ENCODE measurements at regions not wholly inside any gene's neighbourhood (a gene's known extent, or its start where the extent isn't known, plus 50 kb on each side); places are given as distances from the start of the nearest gene placed in this dataset.
A peak's percentile ranks its signal among the peaks of the same experiment; 100 is the strongest.

DNA sequence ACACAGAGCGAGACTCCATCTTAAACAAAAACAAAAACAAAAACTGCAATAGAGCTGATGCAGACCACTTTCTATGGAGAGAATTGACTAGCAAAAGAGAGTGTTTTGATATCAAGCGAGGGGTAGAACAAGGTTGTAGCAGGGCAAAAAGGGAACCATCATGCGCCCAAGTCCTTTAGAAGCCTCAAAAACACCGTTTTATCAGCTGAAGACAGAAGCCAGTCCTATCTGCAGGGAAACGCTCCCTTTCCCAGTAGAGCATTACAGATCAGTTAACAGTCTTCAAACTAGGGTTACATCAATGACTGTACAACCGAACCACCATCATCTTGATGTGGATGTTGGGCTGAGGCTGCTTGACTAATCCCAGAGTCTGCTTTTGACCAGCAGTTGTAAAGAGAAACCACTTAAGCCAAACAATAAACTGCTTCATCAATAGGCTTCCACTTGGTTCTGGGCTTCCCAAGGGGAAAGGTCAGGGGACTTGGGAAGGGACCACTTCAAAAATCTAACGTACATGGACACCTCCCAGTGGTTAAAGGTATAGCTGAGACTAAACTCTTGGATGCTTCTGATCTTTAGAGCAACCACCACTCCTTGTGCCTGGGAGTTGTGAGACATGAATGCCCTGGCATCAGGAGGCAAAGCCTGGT lies 59.6 kb upstream of the SPDEF start:
- peaks cover 4% of the 10 kb centered on the region; the same call in 1 of the 2 replicates for H3K36me3 ChIP-seq (ENCODE audit: low read depth)
- no peak overlapping the region for H3K4me2 ChIP-seq (ENCODE audit: unreplicated experiment)
- H3K79me2 ChIP-seq (ENCODE audit: insufficient read depth): peaks cover 77% of the 10 kb centered on the region
- in situ Hi-C loops (cut with MboI): no loop called here
- H3K9me3 ChIP-seq (ENCODE audit: low read depth): no peaks in the 10 kb centered on the region
- H3K4me3 ChIP-seq: no peak overlapping the region
- 97 to 98% methylated on average over 7 of the region's 7 CpGs for WGBS, 2 experiments (ENCODE audit: low coverage in 1 of 2, low lambda C conversion rate in 2 of 2, missing lambda C conversion rate in 2 of 2)
- peaks cover 6% of the 10 kb centered on the region; the same call in 1 of the 2 replicates for H3K4me1 ChIP-seq (ENCODE audit: insufficient read depth)
- no peak for TF ChIP-seq EZH2phosphoT487 (IDR thresholded peaks at IDR 0.05; ENCODE audit: insufficient read depth, low read depth)
- TF ChIP-seq EZH2 (IDR thresholded peaks at IDR 0.05; ENCODE audit: insufficient read depth, poor library complexity, severe bottlenecking): no peak
- peaks cover 7% of the 10 kb centered on the region for H3F3A ChIP-seq (ENCODE audit: insufficient read depth)
- no peak overlapping the region for H3K9ac ChIP-seq
- DNase-seq: no peak
- H2AFZ ChIP-seq: no peak overlapping the region
- H3K9me2 ChIP-seq (ENCODE audit: insufficient read depth): no peaks in the 10 kb centered on the region
- no peaks in the 10 kb centered on the region for H3K27me3 ChIP-seq (replicated peaks; ENCODE audit: insufficient read depth)
- H3K27ac ChIP-seq: no peak overlapping the region
- no peaks in the 10 kb centered on the region for H4K20me1 ChIP-seq (ENCODE audit: insufficient read depth)

DNA sequence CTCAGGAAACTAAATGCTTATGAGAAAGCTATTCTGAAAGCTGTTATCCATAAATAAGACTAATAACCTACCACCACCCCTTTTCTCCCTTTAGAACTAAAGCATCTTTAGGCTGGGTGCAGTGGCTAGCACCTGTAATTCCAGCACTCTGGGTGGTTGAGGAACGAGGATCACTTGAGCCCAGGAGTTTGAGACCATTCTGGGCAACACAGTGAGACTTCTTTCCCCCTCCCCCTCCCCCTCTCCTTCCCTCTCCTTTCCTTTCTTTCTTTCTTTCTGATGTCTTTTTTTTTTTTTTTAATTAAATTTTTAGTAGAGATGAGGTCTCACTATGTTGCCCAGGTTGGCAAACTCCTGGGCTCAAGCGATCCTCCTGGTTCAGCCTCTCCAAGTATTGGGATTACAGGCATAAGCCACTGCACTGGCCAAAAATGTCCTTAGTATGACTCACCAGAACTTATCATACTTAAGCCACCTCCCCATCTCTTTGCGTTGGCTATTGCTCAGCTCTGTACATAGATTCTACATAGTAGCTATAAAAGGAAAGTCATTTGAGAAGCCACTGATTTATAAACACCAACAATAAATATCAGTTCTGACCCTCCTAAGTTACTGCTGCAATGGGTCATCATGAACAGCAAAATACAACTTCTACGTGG lies 54.8 kb upstream of the SPDEF start:
- Histone ChIP-seq H3K9ac (no peak overlapping the region), H3F3A (ENCODE audit: insufficient read depth) (peaks cover 27% of the 10 kb centered on the region), H4K20me1 (ENCODE audit: insufficient read depth) (no peaks in the 10 kb centered on the region), H3K27me3 (replicated peaks; ENCODE audit: insufficient read depth) (no peaks in the 10 kb centered on the region), H3K9me2 (ENCODE audit: insufficient read depth) (no peaks in the 10 kb centered on the region), H3K4me3 (no peak overlapping the region), H3K79me2 (ENCODE audit: insufficient read depth) (peaks cover 75% of the 10 kb centered on the region), H3K4me2 (ENCODE audit: unreplicated experiment) (peak overlapping the region; percentile 13), H3K9me3 (ENCODE audit: low read depth) (no peaks in the 10 kb centered on the region), H3K4me1 (ENCODE audit: insufficient read depth) (peaks cover 19% of the 10 kb centered on the region), H3K36me3 (ENCODE audit: low read depth) (peaks cover 4% of the 10 kb centered on the region; the same call in 1 of the 2 replicates), H3K27ac (no peak overlapping the region), H2AFZ (no peak overlapping the region)
- in situ Hi-C loops (cut with MboI): no loop called here
- TF ChIP-seq EZH2phosphoT487 (IDR thresholded peaks at IDR 0.05; ENCODE audit: insufficient read depth, low read depth) (no peak), EZH2 (IDR thresholded peaks at IDR 0.05; ENCODE audit: insufficient read depth, poor library complexity, severe bottlenecking) (no peak)
- 65 to 66% methylated on average over 4 of the region's 4 CpGs for WGBS, 2 experiments (ENCODE audit: low coverage in 1 of 2, low lambda C conversion rate in 2 of 2, missing lambda C conversion rate in 2 of 2)
- peak; percentile 90 for DNase-seq

DNA sequence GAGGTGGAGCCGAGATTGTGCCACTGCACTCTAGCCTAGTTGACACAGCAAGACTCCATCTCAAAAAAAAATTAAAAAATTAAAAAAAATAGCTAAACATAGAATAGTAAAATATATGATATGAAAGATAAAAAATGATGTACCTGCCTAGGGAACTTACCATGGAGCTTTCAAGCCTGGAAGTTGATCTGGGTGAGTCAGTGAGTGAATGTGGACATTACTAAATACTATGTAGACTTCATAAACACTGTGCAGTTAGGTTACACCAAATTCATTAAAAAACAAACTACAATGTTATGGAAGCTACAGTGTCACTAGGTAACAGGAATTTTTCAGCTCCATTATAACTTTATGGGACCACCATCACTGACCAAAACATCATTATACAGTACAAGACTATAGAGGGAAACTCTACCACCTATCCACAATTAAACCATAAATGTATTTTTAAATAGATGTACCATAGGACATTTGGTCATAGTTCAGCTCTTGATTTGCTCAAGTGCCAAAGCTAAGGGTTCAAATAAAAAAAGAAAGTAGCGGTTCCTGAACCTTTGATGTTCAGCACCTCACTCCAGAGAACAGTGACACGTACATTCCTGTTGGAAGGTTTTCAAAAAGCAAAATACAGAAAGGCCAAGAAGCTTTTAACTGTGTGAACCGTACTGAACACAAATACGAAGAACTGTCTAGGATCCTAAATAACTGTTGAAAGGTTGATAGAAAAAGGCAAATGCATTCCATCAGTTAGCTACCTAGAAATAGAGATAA lies 52.4 kb upstream of the SPDEF start:
- Histone ChIP-seq H3K9ac (peak overlapping the region; percentile 35; the same call in 1 of the 2 replicates), H3F3A (ENCODE audit: insufficient read depth) (peaks cover 27% of the 10 kb centered on the region), H3K79me2 (ENCODE audit: insufficient read depth) (peaks cover 74% of the 10 kb centered on the region), H3K4me3 (no peak overlapping the region), H3K36me3 (ENCODE audit: low read depth) (0 out of 2 replicates have a peak, but pooled peaks cover 4% of the 10 kb centered on the region), H3K27me3 (replicated peaks; ENCODE audit: insufficient read depth) (no peaks in the 10 kb centered on the region), H4K20me1 (ENCODE audit: insufficient read depth) (no peaks in the 10 kb centered on the region), H3K4me2 (ENCODE audit: unreplicated experiment) (no peak overlapping the region), H3K9me3 (ENCODE audit: low read depth) (no peaks in the 10 kb centered on the region), H3K4me1 (ENCODE audit: insufficient read depth) (peaks cover 19% of the 10 kb centered on the region), H3K27ac (no peak overlapping the region), H3K9me2 (ENCODE audit: insufficient read depth) (no peaks in the 10 kb centered on the region), H2AFZ (no peak overlapping the region)
- 94 to 98% methylated on average over 5 of the region's 5 CpGs for WGBS, 2 experiments (ENCODE audit: low coverage in 1 of 2, low lambda C conversion rate in 2 of 2, missing lambda C conversion rate in 2 of 2)
- DNase-seq: peak; percentile 35
- in situ Hi-C loops (cut with MboI): loop anchor here (10.0 kb wide), 1 partner anchor 434 kb away; no protein-coding TSS in a partner anchor
- TF ChIP-seq EZH2phosphoT487 (IDR thresholded peaks at IDR 0.05; ENCODE audit: insufficient read depth, low read depth): no peak

DNA sequence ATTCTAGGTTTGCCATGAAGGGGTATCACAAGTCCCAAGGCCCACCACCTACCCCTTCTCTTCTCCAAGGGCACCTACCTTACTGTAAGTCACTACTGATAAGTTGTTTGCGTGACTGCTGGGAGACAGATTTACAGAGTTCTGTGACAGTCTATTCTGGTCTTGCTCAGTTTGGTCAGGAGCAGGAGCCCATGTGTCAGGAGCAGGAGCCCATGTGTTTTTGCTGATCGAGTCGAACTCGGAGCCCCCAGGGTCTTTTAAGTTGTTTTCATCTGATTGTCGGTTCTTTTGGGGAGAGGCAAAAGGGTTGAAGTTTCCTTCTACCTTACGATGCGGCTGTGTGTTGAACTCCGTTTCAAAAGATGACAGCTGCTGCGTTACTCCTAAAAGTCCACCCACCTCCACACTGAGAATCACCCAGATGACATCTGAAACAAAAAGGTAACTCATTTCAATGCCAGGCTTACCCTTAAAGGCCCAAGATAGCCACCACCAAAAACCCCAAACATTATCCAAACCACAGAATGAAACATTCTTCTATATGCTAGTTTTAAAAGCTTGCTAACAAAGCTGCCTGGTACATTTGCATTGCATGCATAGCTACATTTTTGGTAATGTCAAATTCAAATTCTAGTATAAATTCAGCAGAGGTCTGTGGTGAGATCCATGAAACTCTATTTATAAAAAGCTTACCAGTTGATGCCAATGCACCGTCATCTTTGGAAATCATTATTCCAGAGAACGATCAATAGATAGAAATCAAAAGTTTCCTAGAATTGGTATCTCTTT lies 50.5 kb upstream of the SPDEF start:
- H3K9me3 ChIP-seq (ENCODE audit: low read depth): no peaks in the 10 kb centered on the region
- H3K9ac ChIP-seq: no peak overlapping the region
- DNase-seq: no peak
- peaks cover 26% of the 10 kb centered on the region for H3F3A ChIP-seq (ENCODE audit: insufficient read depth)
- H3K4me1 ChIP-seq (ENCODE audit: insufficient read depth): peaks cover 19% of the 10 kb centered on the region
- 94 to 98% methylated on average over 11 of the region's 11 CpGs for WGBS, 2 experiments (ENCODE audit: low coverage in 1 of 2, low lambda C conversion rate in 2 of 2, missing lambda C conversion rate in 2 of 2)
- TF ChIP-seq EZH2 (IDR thresholded peaks at IDR 0.05; ENCODE audit: insufficient read depth, poor library complexity, severe bottlenecking): no peak
- no peaks in the 10 kb centered on the region for H3K9me2 ChIP-seq (ENCODE audit: insufficient read depth)
- H3K4me2 ChIP-seq (ENCODE audit: unreplicated experiment): no peak overlapping the region
- no peak overlapping the region for H3K27ac ChIP-seq
- H3K79me2 ChIP-seq (ENCODE audit: insufficient read depth): peaks cover 78% of the 10 kb centered on the region
- no peak overlapping the region for H2AFZ ChIP-seq
- in situ Hi-C loops (cut with MboI): loop anchor here (10.0 kb wide), 1 partner anchor 432 kb away; no protein-coding TSS in a partner anchor
- H3K27me3 ChIP-seq (replicated peaks; ENCODE audit: insufficient read depth): no peaks in the 10 kb centered on the region
- H3K4me3 ChIP-seq: no peak overlapping the region
- H4K20me1 ChIP-seq (ENCODE audit: insufficient read depth): no peaks in the 10 kb centered on the region
- 0 out of 2 replicates have a peak, but pooled peaks cover 4% of the 10 kb centered on the region for H3K36me3 ChIP-seq (ENCODE audit: low read depth)
